ENCODE measurements at regions not wholly inside any gene's neighbourhood (a gene's known extent, or its start where the extent isn't known, plus 50 kb on each side); places are given as distances from the start of the nearest gene placed in this dataset.

- no peak for DNase-seq (ENCODE audit: low read depth in 2 of 2)
These were observed 50.2 kb upstream of the THBS1 start for GRCh38 chr15:39530480-39531342.
